Ovary (tissue), 3 donors: ENCODE measurements at regions not wholly inside any gene's neighbourhood (a gene's known extent, or its start where the extent isn't known, plus 50 kb on each side); places are given as distances from the start of the nearest gene placed in this dataset.

Experiments
- CTCF ChIP-seq, 3 donors: fragments of 450-650 bp in 2 of 3; fragments of 200-600 bp in 1 of 3; IDR thresholded peaks; one replicate each; pipeline versions ENCODE4 v1.5.1 to v1.8.0; 2016 to 2022; ENCODE audit warnings: antibody characterized with exemption in 3 of 3, mild to moderate bottlenecking in 1 of 3
- EP300 ChIP-seq: sonication (generic); formaldehyde crosslinking; IDR thresholded peaks from one replicate; pipeline ENCODE4 v1.6.1; 2017; ENCODE audit warnings: antibody characterized with exemption
- POLR2A ChIP-seq: fragments of 450-650 bp; IDR thresholded peaks from one replicate; pipeline ENCODE4 v1.6.1; 2017; ENCODE audit warnings: antibody characterized with exemption, mild to moderate bottlenecking, moderate library complexity
- donor health status: DM: no; HTN: no; CAD: no.

GRCh38 chr11:107123022-107123421 lies 104.7 kb upstream of the GUCY1A2 start:
- TF ChIP-seq CTCF (IDR thresholded peaks at IDR 0.05), result no peak
- TF ChIP-seq POLR2A, result no peak
- no peak for TF ChIP-seq EP300
